ENCODE measurements at regions not wholly inside any gene's neighbourhood (a gene's known extent, or its start where the extent isn't known, plus 50 kb on each side); places are given as distances from the start of the nearest gene placed in this dataset.

- no peak for TF ChIP-seq BATF2 (CRISPR knock-in tag; IDR thresholded peaks at IDR 0.05)
- TF ChIP-seq ZSCAN29 (CRISPR knock-in tag; conservative IDR thresholded peaks at IDR 0.05): no peak
- TF ChIP-seq ETV6 (CRISPR knock-in tag; conservative IDR thresholded peaks at IDR 0.05): no peak
- no peak for TF ChIP-seq JUN (CRISPR knock-in tag; IDR thresholded peaks at IDR 0.05)
- no peak for TF ChIP-seq ZNF577 (CRISPR knock-in tag; IDR thresholded peaks at IDR 0.05; ENCODE audit: borderline replicate concordance, low read depth)
Observed at GRCh38 chr5:66344544-66344943, 200.4 kb downstream of the SREK1 start.
